IMR-90 (cell line): ENCODE measurements at regions not wholly inside any gene's neighbourhood (a gene's known extent, or its start where the extent isn't known, plus 50 kb on each side); places are given as distances from the start of the nearest gene placed in this dataset.

Experiments
- ATAC-seq: fragments of 200-7000 bp; cut with Tn5 transposase; 2 replicates; pipeline ENCODE4 v1.9.1; 2020; ENCODE audit warnings: low read depth, mild to moderate bottlenecking, moderate library complexity
- BruUV-seq: library from RNA; stranded (reverse); fragments of 400-500 nt; replicated peaks from 2 replicates; lab custom pipeline; 2021; lab: Mats Ljungman, UMichigan
- CTCF ChIA-PET: fragments of 300-600 bp; formaldehyde crosslinking; extraction: SDS; loops from one replicate; lab custom pipeline; 2021; ENCODE audit warnings: antibody characterized with exemption; lab: Yijun Ruan, JAX
- POLR2A ChIA-PET: fragments of 300-600 bp; sonication (Branson Sonifier 250); formaldehyde crosslinking; loops from one replicate; lab custom pipeline; 2022; ENCODE audit warnings: antibody characterized with exemption; ENCODE audit not compliant: unreplicated experiment; lab: Charles Lee
- DNase-seq: peaks from one replicate; pipeline ENCODE4 v3.0.0; 2013
- H2AFZ ChIP-seq: replicated peaks from 2 replicates; pipeline ENCODE3; 2013; ENCODE audit warnings: low read length, mild to moderate bottlenecking; ENCODE audit not compliant: poor library complexity
- H2AK5ac ChIP-seq: 2 replicates; pipeline ENCODE4 v1.6.1; 2013; ENCODE audit warnings: low read depth, low read length, inconsistent platforms
- H2AK9ac ChIP-seq: replicated peaks from 2 replicates; pipeline ENCODE3; 2013; ENCODE audit warnings: mild to moderate bottlenecking, low read depth, low read length, moderate library complexity; ENCODE audit not compliant: poor library complexity
- H2BK120ac ChIP-seq: 2 replicates; pipeline ENCODE4 v1.6.1; 2013; ENCODE audit warnings: low read depth, low read length, inconsistent platforms
- H2BK15ac ChIP-seq: 3 replicates; pipeline ENCODE4 v1.6.1; 2013; ENCODE audit warnings: low read depth, low read length, inconsistent platforms
- H2BK20ac ChIP-seq: 2 replicates; pipeline ENCODE4 v1.6.1; 2013; ENCODE audit warnings: low read depth, mild to moderate bottlenecking, inconsistent platforms, low read length, moderate library complexity
- H2BK5ac ChIP-seq: 2 replicates; pipeline ENCODE4 v1.6.1; 2013; ENCODE audit warnings: mild to moderate bottlenecking, low read depth, low read length, inconsistent platforms; ENCODE audit not compliant: poor library complexity, severe bottlenecking
- H3K14ac ChIP-seq: replicated peaks from 2 replicates; pipeline ENCODE4 v1.6.1; 2013; ENCODE audit warnings: low read depth, low read length, inconsistent platforms
- H3K18ac ChIP-seq: 2 replicates; pipeline ENCODE4 v1.6.1; 2013; ENCODE audit warnings: low read depth, low read length, control low read depth
- H3K23ac ChIP-seq: 2 replicates; pipeline ENCODE4 v1.6.1; 2013; ENCODE audit warnings: low read depth, low read length, inconsistent platforms
- H3K27ac ChIP-seq: 2 replicates; pipeline ENCODE4 v1.5.1; 2013; ENCODE audit warnings: mild to moderate bottlenecking, control low read depth, low read length; ENCODE audit not compliant: insufficient read depth
- H3K27me3 ChIP-seq: 2 replicates; pipeline ENCODE4 v1.6.1; 2013; ENCODE audit warnings: low read length; ENCODE audit not compliant: control insufficient read depth, insufficient read depth
- H3K36me3 ChIP-seq: 2 replicates; pipeline ENCODE4 v1.6.1; 2013; ENCODE audit warnings: low read length, mixed read lengths; ENCODE audit not compliant: control insufficient read depth, insufficient read depth
- H3K4ac ChIP-seq: 2 replicates; pipeline ENCODE4 v1.6.1; 2013; ENCODE audit warnings: low read depth, low read length, inconsistent platforms
- H3K4me1 ChIP-seq: 2 replicates; pipeline ENCODE4 v1.6.1; 2013; ENCODE audit warnings: low read length, mixed read lengths; ENCODE audit not compliant: control insufficient read depth, insufficient read depth
- H3K4me2 ChIP-seq: 2 replicates; pipeline ENCODE4 v1.6.1; 2013; ENCODE audit warnings: low read depth, mild to moderate bottlenecking, control low read depth, low read length, moderate library complexity
- H3K4me3 ChIP-seq: 2 replicates; pipeline ENCODE4 v1.5.1; 2013; ENCODE audit warnings: low read depth, mild to moderate bottlenecking, control low read depth, low read length, moderate library complexity; ENCODE audit not compliant: insufficient read depth
- H3K56ac ChIP-seq: 2 replicates; pipeline ENCODE4 v1.6.1; 2013; ENCODE audit warnings: low read length, inconsistent platforms; ENCODE audit not compliant: insufficient read depth; ENCODE audit errors: extremely low read depth
- H3K79me1 ChIP-seq, 2 experiments: 2 replicates each; pipeline ENCODE4 v1.6.1; 2013; ENCODE audit warnings: low read length in 2 of 2, inconsistent platforms in 1 of 2, low read depth in 1 of 2
- H3K9ac ChIP-seq: 2 replicates; pipeline ENCODE4 v1.6.1; 2013; ENCODE audit warnings: low read depth, low read length, control low read depth
- H3K9me1 ChIP-seq: 2 replicates; pipeline ENCODE4 v1.6.1; 2013; ENCODE audit warnings: low read length, inconsistent platforms; ENCODE audit not compliant: insufficient read depth
- H3K9me3 ChIP-seq: 2 replicates; pipeline ENCODE4 v1.6.1; 2013; ENCODE audit warnings: low read length; ENCODE audit not compliant: control insufficient read depth, insufficient read depth
- H4K20me1 ChIP-seq: 2 replicates; pipeline ENCODE4 v1.6.1; 2013; ENCODE audit warnings: low read length, inconsistent platforms; ENCODE audit not compliant: insufficient read depth
- H4K5ac ChIP-seq: 2 replicates; pipeline ENCODE4 v1.6.1; 2013; ENCODE audit warnings: mild to moderate bottlenecking, low read depth, low read length, control low read depth
- H4K8ac ChIP-seq, 2 experiments: 2 replicates each; pipeline ENCODE4 v1.6.1; 2013; ENCODE audit warnings: low read depth in 2 of 2, low read length in 2 of 2, control low read depth in 1 of 2, inconsistent platforms in 1 of 2
- H4K91ac ChIP-seq: 2 replicates; pipeline ENCODE4 v1.6.1; 2013; ENCODE audit warnings: low read depth, low read length, inconsistent platforms; ENCODE audit not compliant: insufficient read depth
- CEBPB ChIP-seq: IDR thresholded peaks from 2 replicates; pipeline ENCODE4 v1.6.1; 2012; ENCODE audit warnings: low read depth, low read length, improper control_type of control experiment
- CHD1 ChIP-seq: IDR thresholded peaks from 2 replicates; pipeline ENCODE4 v1.6.1; 2012; ENCODE audit warnings: low read depth, low read length, improper control_type of control experiment
- FOS ChIP-seq: fragments of 150-350 bp; IDR thresholded peaks from 2 replicates; pipeline ENCODE4 v1.6.1; 2016; ENCODE audit warnings: low read depth, low read length
- MAFK ChIP-seq: IDR thresholded peaks from 2 replicates; pipeline ENCODE4 v1.6.1; 2012; ENCODE audit warnings: low read depth, low read length, improper control_type of control experiment
- MXI1 ChIP-seq: IDR thresholded peaks from 2 replicates; pipeline ENCODE4 v1.6.1; 2012; ENCODE audit warnings: low read depth, mild to moderate bottlenecking, low read length, moderate library complexity, borderline replicate concordance
- POLR2A ChIP-seq: IDR thresholded peaks from 2 replicates; pipeline ENCODE4 v1.6.1; 2012; ENCODE audit warnings: mild to moderate bottlenecking, low read depth, low read length
- RCOR1 ChIP-seq: IDR thresholded peaks from 2 replicates; pipeline ENCODE4 v1.6.1; 2012; ENCODE audit warnings: mild to moderate bottlenecking, low read length, improper control_type of control experiment; ENCODE audit not compliant: insufficient replicate concordance
- RFX5 ChIP-seq: IDR thresholded peaks from 2 replicates; pipeline ENCODE4 v1.8.0; 2012; ENCODE audit warnings: low read depth, mild to moderate bottlenecking, low read length, moderate library complexity
- SMC3 ChIP-seq: fragments of 150-350 bp; IDR thresholded peaks from 2 replicates; pipeline ENCODE4 v1.6.1; 2016; ENCODE audit warnings: low read depth, mild to moderate bottlenecking, antibody characterized with exemption, low read length, moderate library complexity
- WGBS, 2 experiments: methylation state at CpG; one replicate each; pipeline versions ENCODE4 v1.1.5 to v1.1.7; 2013; ENCODE audit warnings: missing lambda C conversion rate in 2 of 2; ENCODE audit not compliant: insufficient read length in 1 of 2; ENCODE audit errors: extremely low coverage in 2 of 2; 5-methylcytosine and 5-hydroxymethylcytosine counted together
- dilution Hi-C: fragments of 300-500 bp; cut with HindIII; formaldehyde crosslinking; loops from one replicate; pipeline ENCODE4 v1.14.3; 2018; ENCODE audit warnings: low sequenced_read_pairs; ENCODE audit not compliant: unreplicated experiment
- in situ Hi-C: fragments of 300-500 bp; cut with MboI; formaldehyde crosslinking; loops from 3 replicates; pipeline ENCODE4 v1.14.3; 2019; ENCODE audit warnings: low sequenced_read_pairs, inconsistent platforms, mixed read lengths
- intact Hi-C: fragments of 100-400 bp; cut with micrococcal nuclease; formaldehyde crosslinking; loops from 2 replicates; pipeline ENCODE4 v1.10.0; 2022
- TF ChIP-seq, protein P1 (sequence below): conservative IDR thresholded peaks from 2 replicates; pipeline ENCODE4 v1.5.1; 2012; ENCODE audit warnings: mild to moderate bottlenecking, low read depth, low read length, improper control_type of control experiment
- TF ChIP-seq, protein P2 (sequence below): fragments of 150-350 bp; IDR thresholded peaks from 2 replicates; pipeline ENCODE4 v1.6.1; 2017; ENCODE audit warnings: mild to moderate bottlenecking, antibody characterized with exemption, low read length, low read depth

DNA sequence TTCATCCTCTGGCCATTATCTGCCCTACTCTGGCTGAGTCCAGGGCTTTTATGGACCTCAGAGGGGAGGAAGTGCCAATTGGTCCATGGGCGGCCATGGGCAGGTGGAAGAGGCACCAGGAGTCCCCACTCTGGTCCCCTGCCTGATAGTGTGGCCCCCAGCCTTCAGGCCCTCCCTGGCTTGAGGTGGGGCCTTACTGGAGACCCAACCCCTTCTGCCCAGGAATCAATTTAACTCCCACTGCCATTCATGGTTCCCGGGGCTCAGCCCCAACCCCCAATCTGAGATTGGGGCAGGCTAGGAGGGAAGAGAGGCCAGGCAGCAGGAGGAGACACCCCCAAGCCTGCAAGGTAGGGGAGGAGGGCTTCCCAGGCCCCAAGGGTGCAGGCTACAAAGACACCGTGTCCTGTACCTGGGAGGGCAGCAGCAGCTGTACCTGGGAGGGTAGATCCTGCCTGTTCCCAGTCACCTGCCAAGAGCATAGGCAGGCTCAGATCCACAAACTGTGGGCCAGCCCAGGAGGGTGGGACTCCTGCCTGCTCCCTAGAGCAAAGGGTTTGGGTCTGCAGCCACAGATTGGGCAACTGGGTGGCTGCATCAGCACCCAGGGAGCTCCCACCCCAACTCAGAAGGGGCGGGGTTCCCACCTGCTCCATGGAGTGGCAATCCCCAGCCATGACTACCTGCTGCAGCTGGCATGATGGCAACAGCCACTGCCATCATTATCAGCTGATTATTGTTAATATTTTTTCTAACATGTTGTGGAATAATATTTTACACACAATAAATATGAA lies 1044.1 kb upstream of the B3GALT2 start:
- dilution Hi-C loops (no loop called here), intact Hi-C loops (no loop called here), in situ Hi-C loops (no loop called here)
- H3K9me1 ChIP-seq, result no peaks in the 10 kb centered on the region
- H2BK15ac ChIP-seq, result no peak overlapping the region
- no peak for DNase-seq
- no CpG with 5 or more reads among the region's 4 CpGs for WGBS, 2 experiments
- H4K20me1 ChIP-seq, result no peaks in the 10 kb centered on the region
- no peak for TF ChIP-seq SMC3
- no peak for TF ChIP-seq FOS
- TF ChIP-seq, protein P1, sequence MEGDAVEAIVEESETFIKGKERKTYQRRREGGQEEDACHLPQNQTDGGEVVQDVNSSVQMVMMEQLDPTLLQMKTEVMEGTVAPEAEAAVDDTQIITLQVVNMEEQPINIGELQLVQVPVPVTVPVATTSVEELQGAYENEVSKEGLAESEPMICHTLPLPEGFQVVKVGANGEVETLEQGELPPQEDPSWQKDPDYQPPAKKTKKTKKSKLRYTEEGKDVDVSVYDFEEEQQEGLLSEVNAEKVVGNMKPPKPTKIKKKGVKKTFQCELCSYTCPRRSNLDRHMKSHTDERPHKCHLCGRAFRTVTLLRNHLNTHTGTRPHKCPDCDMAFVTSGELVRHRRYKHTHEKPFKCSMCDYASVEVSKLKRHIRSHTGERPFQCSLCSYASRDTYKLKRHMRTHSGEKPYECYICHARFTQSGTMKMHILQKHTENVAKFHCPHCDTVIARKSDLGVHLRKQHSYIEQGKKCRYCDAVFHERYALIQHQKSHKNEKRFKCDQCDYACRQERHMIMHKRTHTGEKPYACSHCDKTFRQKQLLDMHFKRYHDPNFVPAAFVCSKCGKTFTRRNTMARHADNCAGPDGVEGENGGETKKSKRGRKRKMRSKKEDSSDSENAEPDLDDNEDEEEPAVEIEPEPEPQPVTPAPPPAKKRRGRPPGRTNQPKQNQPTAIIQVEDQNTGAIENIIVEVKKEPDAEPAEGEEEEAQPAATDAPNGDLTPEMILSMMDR, result no peak
- TF ChIP-seq RFX5, result no peak
- TF ChIP-seq, protein P2, sequence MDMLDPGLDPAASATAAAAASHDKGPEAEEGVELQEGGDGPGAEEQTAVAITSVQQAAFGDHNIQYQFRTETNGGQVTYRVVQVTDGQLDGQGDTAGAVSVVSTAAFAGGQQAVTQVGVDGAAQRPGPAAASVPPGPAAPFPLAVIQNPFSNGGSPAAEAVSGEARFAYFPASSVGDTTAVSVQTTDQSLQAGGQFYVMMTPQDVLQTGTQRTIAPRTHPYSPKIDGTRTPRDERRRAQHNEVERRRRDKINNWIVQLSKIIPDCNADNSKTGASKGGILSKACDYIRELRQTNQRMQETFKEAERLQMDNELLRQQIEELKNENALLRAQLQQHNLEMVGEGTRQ, result no peak
- TF ChIP-seq POLR2A, result no peak
- no peak for TF ChIP-seq MXI1
- no peak for TF ChIP-seq RCOR1
- TF ChIP-seq CEBPB, result no peak
- no peak for TF ChIP-seq CHD1
- no peak for TF ChIP-seq MAFK
- no peak for ATAC-seq
- H3K18ac ChIP-seq, result no peak overlapping the region
- no peak overlapping the region for H3K56ac ChIP-seq
- no peak overlapping the region for H3K9ac ChIP-seq
- CTCF ChIA-PET, result no interaction called here
- no peak overlapping the region for H2BK20ac ChIP-seq
- no peak overlapping the region for H2AFZ ChIP-seq
- H2AK5ac ChIP-seq, result no peak overlapping the region
- no peak overlapping the region for H2BK5ac ChIP-seq
- no peak overlapping the region for H4K8ac ChIP-seq
- H3K4me3 ChIP-seq, result no peak overlapping the region
- H2BK120ac ChIP-seq, result no peak overlapping the region
- H3K9me3 ChIP-seq, result no peaks in the 10 kb centered on the region
- H4K5ac ChIP-seq, result no peak overlapping the region
- H3K4ac ChIP-seq, result no peak overlapping the region
- no peak overlapping the region for H2AK9ac ChIP-seq
- POLR2A ChIA-PET, result no interaction called here
- no peaks in the 10 kb centered on the region for H3K36me3 ChIP-seq
- H3K27ac ChIP-seq, result no peak overlapping the region
- H3K27me3 ChIP-seq, result no peaks in the 10 kb centered on the region
- no peaks in the 10 kb centered on the region for H3K79me1 ChIP-seq
- H4K91ac ChIP-seq, result no peak overlapping the region
- no TSS peak for BruUV-seq
- no peak overlapping the region for H3K14ac ChIP-seq
- peaks cover 2% of the 10 kb centered on the region; the same call in 1 of the 2 replicates for H3K4me1 ChIP-seq
- H3K23ac ChIP-seq, result no peak overlapping the region
- no peak overlapping the region for H3K4me2 ChIP-seq
